K562 (cell line): ENCODE measurements at regions not wholly inside any gene's neighbourhood (a gene's known extent, or its start where the extent isn't known, plus 50 kb on each side); places are given as distances from the start of the nearest gene placed in this dataset.

Experiments
- ATAC-seq: fragments of 200-7000 bp; cut with Tn5 transposase; 3 replicates; pipeline ENCODE4 v1.9.1; 2020; ENCODE audit warnings: moderate library complexity
- BruUV-seq: library from RNA; stranded (reverse); fragments of 400-500 nt; replicated peaks from 2 replicates; lab custom pipeline; 2021; lab: Mats Ljungman, UMichigan
- CTCF ChIA-PET: fragments of 300-600 bp; formaldehyde crosslinking; extraction: SDS; loops from one replicate; lab custom pipeline; 2021; ENCODE audit warnings: low intra/inter-chr PET ratio; lab: Yijun Ruan, JAX
- POLR2A ChIA-PET: fragments of 300-600, 350-650 bp; sonication (Branson Sonifier 250); formaldehyde crosslinking; extraction: SDS; loops from one replicate; lab custom pipeline; 2021; ENCODE audit warnings: antibody characterized with exemption, inconsistent platforms; lab: Yijun Ruan, JAX
- DNase-seq, 4 experiments: peaks; one replicate each; pipeline versions ENCODE4 v3.0.0 to v3.0.0-alpha.2; 2011 to 2018; ENCODE audit warnings: low spot score in 3 of 4, mixed read lengths in 3 of 4; ENCODE audit errors: extremely low read depth in 1 of 4
- FAIRE-seq: peaks from 2 replicates; lab custom pipeline; 2011; peaks lifted over from hg19 to GRCh38; lab: Jason Lieb, UNC
- H2AFZ ChIP-seq: 2 replicates; pipeline ENCODE4 v1.6.0; 2011; ENCODE audit warnings: low read depth, low read length, control low read depth, inconsistent platforms
- H3K27ac ChIP-seq: fragments of 200-600 bp; 3 replicates; pipeline ENCODE4 v1.8.0; 2011; ENCODE audit warnings: low read depth, mild to moderate bottlenecking, control low read depth, inconsistent platforms, low read length, moderate library complexity, mixed read lengths; ENCODE audit errors: extremely low read depth
- H3K27me3 ChIP-seq, 2 experiments: fragments of 300-600 bp in 1 of 2; 2 replicates in 1 of 2; 3 replicates in 1 of 2; pipeline versions ENCODE4 v1.6.0 to v1.8.0; 2011; ENCODE audit warnings: inconsistent platforms in 2 of 2, low read length in 2 of 2, mild to moderate bottlenecking in 1 of 2, mixed read lengths in 1 of 2, moderate library complexity in 1 of 2; ENCODE audit not compliant: control insufficient read depth in 2 of 2, insufficient read depth in 2 of 2
- H3K36me3 ChIP-seq: fragments of 300-600 bp; 3 replicates; pipeline ENCODE4 v1.8.0; 2011; ENCODE audit warnings: mild to moderate bottlenecking, low read length, inconsistent platforms; ENCODE audit not compliant: control insufficient read depth, insufficient read depth
- H3K4me1 ChIP-seq, 2 experiments: fragments of 200-600 bp in 1 of 2; replicated peaks in 1 of 2; 2 replicates in 1 of 2; 3 replicates in 1 of 2; pipeline versions ENCODE4 v1.5.1 to v1.8.0; 2011; ENCODE audit warnings: inconsistent platforms in 2 of 2, low read length in 2 of 2, mild to moderate bottlenecking in 1 of 2, mixed read lengths in 1 of 2, moderate library complexity in 1 of 2; ENCODE audit not compliant: control insufficient read depth in 2 of 2, insufficient read depth in 2 of 2
- H3K4me2 ChIP-seq: 2 replicates; pipeline ENCODE4 v1.6.1; 2011; ENCODE audit warnings: low read length, control low read depth, inconsistent platforms, mixed read lengths; ENCODE audit not compliant: insufficient read depth
- H3K4me3 ChIP-seq: fragments of 200-600 bp; sonication (generic), shearing (Covaris generic); 2 replicates; pipeline ENCODE4 v1.5.1; 2016; ENCODE audit warnings: control low read depth, inconsistent platforms
- H3K79me2 ChIP-seq: fragments of 200-600 bp; 3 replicates; pipeline ENCODE4 v1.8.0; 2011; ENCODE audit warnings: low read length, inconsistent platforms; ENCODE audit not compliant: control insufficient read depth, insufficient read depth
- H3K9ac ChIP-seq, 2 experiments: 2 replicates each; pipeline versions ENCODE4 v1.6.0 to v1.6.1; 2011; ENCODE audit warnings: low read depth in 2 of 2, low read length in 2 of 2, control low read depth in 1 of 2, inconsistent platforms in 1 of 2, mild to moderate bottlenecking in 1 of 2, mixed read lengths in 1 of 2; ENCODE audit not compliant: insufficient read depth in 1 of 2
- H3K9me1 ChIP-seq: one replicate; pipeline ENCODE4 v1.6.0; 2011; ENCODE audit warnings: inconsistent platforms, mild to moderate bottlenecking, low read length, moderate library complexity; ENCODE audit not compliant: control insufficient read depth, insufficient read depth
- H3K9me3 ChIP-seq: replicated peaks from 2 replicates; pipeline ENCODE4 v1.5.1; 2011; ENCODE audit warnings: low read depth, low read length, inconsistent platforms; ENCODE audit not compliant: control insufficient read depth, insufficient read depth
- H4K20me1 ChIP-seq: replicated peaks from 2 replicates; pipeline ENCODE4 v1.6.1; 2011; ENCODE audit warnings: low read length, inconsistent platforms, mixed read lengths; ENCODE audit not compliant: control insufficient read depth, insufficient read depth
- CTCF ChIP-seq, 3 experiments: IDR thresholded peaks in 2 of 3; conservative IDR thresholded peaks in 1 of 3; 2 replicates each; pipeline ENCODE4 v1.5.1; 2011 to 2012; ENCODE audit warnings: low read length in 3 of 3, mild to moderate bottlenecking in 3 of 3, control low read depth in 2 of 3, improper control_type of control experiment in 1 of 3, inconsistent platforms in 1 of 3, low read depth in 1 of 3, mixed read lengths in 1 of 3, moderate library complexity in 1 of 3; ENCODE audit not compliant: insufficient read depth in 2 of 3
- NFYB ChIP-seq: IDR thresholded peaks from 2 replicates; pipeline ENCODE4 v1.6.1; 2011; ENCODE audit warnings: mild to moderate bottlenecking, moderate library complexity; ENCODE audit not compliant: insufficient read length; ENCODE audit errors: extremely low read depth
- OTX1 ChIP-seq: fragments of 450-650 bp; formaldehyde crosslinking; IDR thresholded peaks from 2 replicates; pipeline ENCODE4 v1.4.0; 2022; ENCODE audit warnings: mild to moderate bottlenecking
- RAD51 ChIP-seq: fragments of 450-650 bp; IDR thresholded peaks from 2 replicates; pipeline ENCODE4 v1.7.1; 2016; ENCODE audit warnings: low read depth, mild to moderate bottlenecking, borderline replicate concordance
- THAP12 ChIP-seq: fragments of 250-450 bp; sonication (Bioruptor Pico); IDR thresholded peaks from 2 replicates; pipeline ENCODE4 v1.9.0; 2021; ENCODE audit warnings: mild to moderate bottlenecking, inconsistent platforms
- USF1 ChIP-seq: sonication (generic); formaldehyde crosslinking; IDR thresholded peaks from 2 replicates; pipeline ENCODE4 v1.9.0; 2022; ENCODE audit warnings: mild to moderate bottlenecking, missing genetic modification reagents
- USF2 ChIP-seq: sonication (generic); formaldehyde crosslinking; IDR thresholded peaks from 2 replicates; pipeline ENCODE4 v1.5.0; 2020; ENCODE audit warnings: missing genetic modification reagents
- ZBED1 ChIP-seq: IDR thresholded peaks from 2 replicates; pipeline ENCODE4 v1.6.1; 2014
- WGBS: fragments of 100-300 bp; shearing (Covaris generic); methylation state at CpG from one replicate; pipeline ENCODE4 v1.1.6; 2016; ENCODE audit warnings: low coverage, mixed read lengths; ENCODE audit not compliant: insufficient coverage; ENCODE audit errors: missing lambda C conversion rate; 5-methylcytosine and 5-hydroxymethylcytosine counted together
- in situ Hi-C: fragments of 300-500 bp; cut with MboI; formaldehyde crosslinking; loops from 4 replicates; pipeline ENCODE4 v1.15.0; 2018; ENCODE audit warnings: inconsistent platforms, mixed read lengths
- intact Hi-C: fragments of 100-400 bp; cut with micrococcal nuclease; formaldehyde crosslinking; loops from 2 replicates; pipeline ENCODE4 v1.14.2; 2022

DNA sequence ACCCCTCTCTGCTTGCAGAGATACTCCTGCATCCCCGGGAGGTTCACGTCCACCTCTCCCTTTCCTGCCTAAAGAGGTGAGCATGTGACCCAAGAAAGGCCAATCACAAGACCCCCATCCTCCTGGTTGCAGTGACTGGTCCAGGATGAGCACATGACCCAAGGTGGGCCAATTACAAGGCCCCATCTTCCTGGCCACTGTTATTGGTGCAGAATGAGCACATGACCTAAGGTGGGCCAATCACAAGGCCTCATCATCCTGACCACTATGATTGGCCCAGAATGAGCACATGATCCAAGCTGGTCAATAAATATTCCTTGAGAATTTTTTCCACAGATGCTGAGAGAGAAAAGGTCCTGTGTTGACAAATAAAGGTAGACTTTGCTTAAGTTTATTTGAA is 350.7 kb downstream of the EFNB2 start:
- intact Hi-C loops (no loop called here), in situ Hi-C loops (no loop called here)
- Histone ChIP-seq H3K4me1 (no peaks in the 10 kb centered on the region), H3K27ac (no peak overlapping the region), H3K36me3 (no peaks in the 10 kb centered on the region), H3K27me3 (no peaks in the 10 kb centered on the region), H3K9me1 (no peaks in the 10 kb centered on the region), H3K79me2 (no peaks in the 10 kb centered on the region), H3K4me3 (no peak overlapping the region), H2AFZ (no peak overlapping the region), H3K4me2 (no peak overlapping the region), H3K9me3 (no peaks in the 10 kb centered on the region)
- no TSS peak for BruUV-seq
- ChIA-PET POLR2A (no interaction called here), CTCF (no interaction called here)
- FAIRE-seq: no peak
- DNase-seq: no peak
- WGBS: 0% methylated on average over 2 of the region's 2 CpGs
- ATAC-seq: no peak
- TF ChIP-seq USF2 (CRISPR knock-in tag) (peak; percentile 58), RAD51 (0 out of 2 replicates have a peak, but pooled peaks have one; percentile 12), USF1 (CRISPR knock-in tag) (peak; percentile 57), OTX1 (CRISPR knock-in tag) (no peak), THAP12 (CRISPR knock-in tag) (no peak), CTCF (IDR thresholded peaks at IDR 0.05 in 2 of 3, conservative IDR thresholded peaks at IDR 0.05 in 1 of 3; ENCODE audit: insufficient read depth in 2 of 3, low read depth in 1 of 3, low read length in 3 of 3) (no peak), NFYB (peak; percentile 9), ZBED1 (no peak)
- TF ChIP-seq, all 486 proteins: peak for 4
- Histone ChIP-seq H3K9ac (no peak overlapping the region), H4K20me1 (no peaks in the 10 kb centered on the region)
